DMS 273 treated with DMSO at 0.1 percent for 48 hours (cell line): ENCODE measurements at regions not wholly inside any gene's neighbourhood (a gene's known extent, or its start where the extent isn't known, plus 50 kb on each side); places are given as distances from the start of the nearest gene placed in this dataset.

Source experiments
- DNase-seq: peaks from one replicate; lab custom pipeline; 2025; lab: John Stamatoyannopoulos, UW

DNA sequence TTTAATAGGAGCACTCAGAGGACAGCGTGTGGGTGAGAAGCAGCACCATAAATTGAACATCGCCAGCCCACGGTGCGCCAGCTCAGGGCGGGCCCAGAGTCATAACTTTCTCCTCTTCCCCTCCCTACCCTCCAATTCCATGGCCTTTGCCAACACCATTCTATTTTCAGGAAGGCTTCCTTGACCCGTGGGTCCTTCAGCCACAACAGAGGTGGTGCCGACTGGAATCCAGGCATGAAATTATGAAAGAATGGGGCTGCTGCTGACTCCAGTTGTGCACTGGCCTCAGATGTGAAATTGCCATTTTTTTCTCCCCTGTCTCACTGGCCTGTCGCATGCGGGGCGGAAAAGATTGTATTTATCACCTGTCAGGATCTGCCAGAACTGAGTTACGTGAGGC is 345.9 kb downstream of the MIAT start:
- no peak for DNase-seq

- DNase-seq, result no peak
These were observed 347.0 kb downstream of the MIAT start for GRCh38 chr22:27004434-27004833.

DNA sequence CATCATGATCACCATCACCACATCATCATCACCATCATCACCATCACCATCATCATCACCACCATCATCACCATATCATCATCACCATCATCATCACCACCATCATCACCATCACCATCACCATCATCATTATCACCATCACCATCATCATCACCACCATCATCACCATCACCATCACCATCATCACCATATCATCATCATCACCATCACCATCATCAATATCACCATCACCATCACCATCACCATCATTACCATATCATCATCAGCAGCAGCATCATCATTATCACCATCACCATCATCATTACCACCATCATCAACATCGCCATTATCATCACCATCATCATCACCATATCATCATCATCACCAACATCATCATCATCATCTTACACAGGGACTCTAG is 351.1 kb downstream of the MIAT start:
- DNase-seq, result no peak

DNA sequence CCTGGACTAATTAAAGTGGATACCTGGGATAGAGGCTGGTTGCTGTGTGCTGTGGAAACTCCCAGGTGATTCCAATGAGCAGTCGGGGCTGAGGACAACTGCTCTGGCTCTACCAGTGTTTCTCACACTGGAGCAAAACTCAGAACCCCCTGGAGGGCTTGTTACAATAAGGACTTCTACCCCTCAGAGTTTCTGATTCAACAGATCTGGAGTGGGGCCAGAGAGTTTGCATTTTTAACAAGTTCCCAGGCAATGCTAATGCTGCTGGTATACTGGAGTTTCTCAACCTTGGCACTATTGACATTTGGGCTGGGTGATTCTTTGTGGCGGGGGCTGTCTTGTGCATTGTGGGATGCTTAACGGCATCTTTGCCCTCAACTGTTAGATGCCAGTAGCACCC is 353.7 kb downstream of the MIAT start:
- DNase-seq, result no peak

DNA sequence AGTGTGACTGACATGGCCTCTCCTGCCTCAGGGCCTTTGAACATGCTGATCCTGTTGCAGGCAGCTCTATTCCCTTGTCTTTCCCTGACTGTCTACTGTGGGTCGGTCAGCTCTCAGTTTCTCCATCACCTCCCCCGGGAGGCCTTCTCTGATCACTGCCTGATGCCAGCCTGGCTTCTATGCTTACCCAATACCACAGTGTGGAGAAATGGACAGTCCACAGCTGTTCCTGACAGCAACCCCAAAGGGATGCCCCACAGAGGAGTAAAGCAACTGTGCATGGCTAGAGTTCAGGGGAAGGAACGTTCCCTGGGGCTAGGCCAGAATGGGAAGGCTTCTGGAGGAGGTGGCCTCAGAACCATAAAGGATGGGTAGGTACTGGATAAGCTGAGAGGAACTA is 354.3 kb downstream of the MIAT start:
- DNase-seq, result no peak

DNA sequence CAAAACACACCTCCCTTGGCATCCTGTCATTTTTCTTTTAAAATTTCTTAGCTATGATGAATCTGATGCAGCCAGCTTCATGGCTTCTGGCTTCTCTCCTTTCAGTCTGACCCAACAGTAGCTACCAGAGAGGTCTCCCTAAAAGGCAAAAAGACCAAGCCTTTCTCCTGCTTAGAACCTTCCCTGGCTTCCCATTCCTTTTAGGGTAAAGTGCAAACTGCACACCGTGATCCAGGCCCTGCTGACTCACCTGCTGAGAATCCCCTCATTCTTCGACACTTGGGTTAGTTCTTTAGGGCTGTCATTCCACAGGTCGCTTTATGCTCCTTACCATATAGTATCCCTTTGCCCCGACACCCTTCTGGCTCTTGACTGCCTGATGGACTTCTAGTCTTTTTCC is 362.4 kb downstream of the MIAT start:
- no peak for DNase-seq

- no peak for DNase-seq
These were observed 365.0 kb downstream of the MIAT start for GRCh38 chr22:27022274-27022895.

GRCh38 chr22:27022896-27023361 is 365.5 kb downstream of the MIAT start:
- DNase-seq, result no peak

- DNase-seq, result no peak
These were observed 366.2 kb downstream of the MIAT start for GRCh38 chr22:27023591-27023990.

DNA sequence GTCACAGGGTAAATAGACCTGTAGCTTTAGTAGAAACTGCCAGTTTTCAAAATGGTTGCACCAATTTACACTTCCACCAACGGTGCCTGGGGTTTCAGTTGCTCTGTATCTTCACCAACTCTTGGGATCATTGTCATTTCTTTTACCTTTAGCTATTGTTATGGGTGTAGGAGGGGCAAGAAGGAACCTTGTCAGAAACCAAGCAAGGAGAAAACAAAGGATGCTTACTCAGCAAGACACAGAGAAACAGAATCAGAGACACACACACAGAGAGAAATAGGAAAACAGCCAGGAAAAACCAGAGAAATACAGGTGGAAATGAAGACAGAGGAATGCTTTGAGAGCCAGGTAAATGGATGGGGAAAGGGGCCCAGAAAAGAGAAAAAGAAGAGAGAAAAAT is 367.6 kb downstream of the MIAT start:
- no peak for DNase-seq

DNA sequence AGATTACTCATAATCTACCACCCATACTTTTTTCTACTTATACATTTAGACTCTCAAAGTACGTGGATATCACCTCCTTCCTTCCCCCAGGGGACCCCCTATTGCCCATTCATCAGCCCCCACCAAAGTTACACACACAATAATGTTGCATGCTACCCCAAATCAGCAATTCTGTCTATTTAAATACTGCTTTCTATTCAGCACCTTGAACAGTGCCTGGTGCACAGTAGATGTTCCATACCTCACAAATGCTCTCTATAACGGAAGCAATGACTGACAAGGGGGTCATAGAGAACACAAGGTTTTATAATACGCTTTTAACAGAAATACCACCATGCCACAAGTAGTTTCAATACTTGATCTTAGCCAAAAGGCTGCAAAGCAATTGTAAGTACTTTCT is 370.7 kb downstream of the MIAT start:
- no peak for DNase-seq

DNA sequence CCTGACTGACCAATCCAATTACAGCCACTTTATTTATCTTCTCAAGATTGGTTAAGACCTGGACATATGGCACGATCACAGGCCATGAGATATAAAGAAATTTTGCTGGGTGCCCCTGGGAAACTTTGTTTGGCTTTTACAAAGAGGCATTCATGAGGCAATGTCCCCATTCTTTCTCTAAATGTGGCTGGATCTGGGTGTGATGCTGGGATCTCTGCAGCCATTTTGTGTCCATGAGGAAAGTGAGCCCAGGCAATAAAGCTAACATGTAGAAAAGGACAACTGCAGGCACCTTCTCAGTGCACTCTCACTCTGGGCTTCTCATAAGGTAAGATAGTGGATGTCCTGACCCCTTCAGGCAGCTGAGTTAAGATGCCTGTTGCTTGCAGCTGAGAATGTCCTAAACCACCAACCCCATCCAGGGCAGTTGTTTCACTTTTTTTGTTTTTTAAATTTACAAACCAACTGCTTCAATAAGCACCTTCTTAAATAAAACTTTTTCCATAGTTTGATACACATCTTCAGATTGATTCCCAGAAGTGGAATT is 372.3 kb downstream of the MIAT start:
- DNase-seq, result no peak

GRCh38 chr22:27032091-27032761 is 374.8 kb downstream of the MIAT start:
- peak; percentile 86 for DNase-seq

- DNase-seq, result no peak
These were observed 384.4 kb downstream of the MIAT start for GRCh38 chr22:27041745-27042310.

DNA sequence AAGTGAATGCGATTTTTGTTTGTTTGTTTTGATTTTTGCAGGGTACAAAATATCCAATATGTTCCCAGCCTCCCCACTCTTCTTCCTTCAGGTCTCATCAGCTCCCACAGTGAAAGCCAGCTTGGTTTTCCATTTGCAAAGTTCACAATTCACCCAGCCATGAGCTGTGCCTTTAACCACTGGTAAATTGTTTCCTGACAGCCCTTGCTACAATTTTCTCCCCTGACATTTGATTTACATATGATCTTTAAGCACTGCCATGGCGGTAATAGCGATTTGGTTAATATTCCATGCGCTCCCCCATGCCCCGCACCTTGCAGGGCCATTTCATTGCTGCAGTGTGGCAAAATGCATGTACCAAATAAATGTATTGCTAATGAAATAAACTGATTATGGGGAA is 385.9 kb downstream of the MIAT start:
- DNase-seq, result no peak

- DNase-seq, result peak; percentile 11
These were observed 387.9 kb downstream of the MIAT start for GRCh38 chr22:27045103-27045947.

DNA sequence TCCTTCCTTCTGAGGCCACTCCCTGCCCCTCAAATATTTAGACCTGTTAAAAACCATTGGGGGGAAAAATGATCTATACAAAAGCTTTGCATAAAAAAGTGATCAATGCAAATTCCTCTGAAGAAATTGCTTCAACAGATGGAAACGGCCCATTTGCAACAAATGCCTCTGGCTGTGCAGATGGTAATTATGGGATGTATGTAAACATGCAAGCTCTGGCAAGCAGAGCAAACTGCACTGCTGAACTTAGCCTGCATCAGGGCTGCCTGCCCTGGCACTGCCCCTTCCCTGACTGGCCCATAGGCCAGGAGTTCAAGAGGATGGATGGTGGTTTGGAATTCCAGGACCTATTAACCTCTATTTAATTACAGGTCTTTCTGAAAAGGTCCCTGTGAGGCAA is 388.7 kb downstream of the MIAT start:
- DNase-seq, result peak; percentile 20

GRCh38 chr22:27046603-27047002 is 389.2 kb downstream of the MIAT start:
- no peak for DNase-seq

GRCh38 chr22:27050771-27051170 is 393.4 kb downstream of the MIAT start:
- no peak for DNase-seq

DNA sequence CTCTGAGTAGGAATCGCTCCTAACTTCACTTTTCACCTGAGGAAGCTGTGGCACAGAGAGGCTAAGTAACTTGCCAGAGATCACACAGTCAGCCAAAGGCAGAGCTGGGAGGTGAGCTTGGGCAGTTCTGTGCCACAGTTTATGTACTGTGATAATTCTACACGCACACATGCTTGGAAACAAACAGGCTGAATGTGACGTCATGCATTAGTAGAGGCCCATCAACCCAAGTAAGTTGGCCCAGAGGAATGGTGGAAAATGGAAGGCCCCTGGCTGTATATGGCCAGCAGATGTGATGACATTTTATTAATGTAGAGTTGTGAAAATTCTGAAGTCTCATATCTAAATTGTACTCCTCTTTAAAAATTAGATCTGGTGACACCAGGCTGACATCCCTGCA is 394.0 kb downstream of the MIAT start:
- no peak for DNase-seq

- DNase-seq, result no peak
These were observed 400.3 kb downstream of the MIAT start for GRCh38 chr22:27057717-27058116.

DNA sequence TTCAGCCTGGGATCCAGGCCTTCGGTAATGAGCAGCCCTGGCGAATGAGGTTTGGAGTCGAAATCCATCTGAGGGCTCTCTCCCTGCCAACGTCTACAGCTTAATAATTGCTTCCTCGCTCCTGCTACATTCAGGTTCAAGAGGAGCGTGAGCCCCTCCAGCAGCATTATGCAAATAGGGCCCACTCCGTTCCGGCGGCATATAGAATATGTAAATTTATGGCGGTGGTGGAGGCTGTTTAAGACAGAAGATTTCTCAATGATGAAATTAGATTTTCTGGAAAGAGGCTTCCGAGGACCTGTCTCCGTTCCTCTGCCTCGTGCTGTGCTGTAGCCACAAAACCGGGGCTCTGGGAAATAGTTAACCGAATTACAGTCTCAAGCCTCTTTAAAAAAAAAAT is 402.8 kb downstream of the MIAT start:
- no peak for DNase-seq
